CD4-positive, alpha-beta T cell treated with Interleukin-17A for 4 hours (primary cell): ENCODE measurements at regions not wholly inside any gene's neighbourhood (a gene's known extent, or its start where the extent isn't known, plus 50 kb on each side); places are given as distances from the start of the nearest gene placed in this dataset.

ENCODE experiments used
- DNase-seq: peaks from one replicate; pipeline ENCODE4 v3.0.0-alpha.2; 2020; ENCODE audit warnings: mixed read lengths

GRCh38 chr20:23203310-23203709 lies 117.2 kb upstream of the CD93 start:
- DNase-seq, result no peak

DNA sequence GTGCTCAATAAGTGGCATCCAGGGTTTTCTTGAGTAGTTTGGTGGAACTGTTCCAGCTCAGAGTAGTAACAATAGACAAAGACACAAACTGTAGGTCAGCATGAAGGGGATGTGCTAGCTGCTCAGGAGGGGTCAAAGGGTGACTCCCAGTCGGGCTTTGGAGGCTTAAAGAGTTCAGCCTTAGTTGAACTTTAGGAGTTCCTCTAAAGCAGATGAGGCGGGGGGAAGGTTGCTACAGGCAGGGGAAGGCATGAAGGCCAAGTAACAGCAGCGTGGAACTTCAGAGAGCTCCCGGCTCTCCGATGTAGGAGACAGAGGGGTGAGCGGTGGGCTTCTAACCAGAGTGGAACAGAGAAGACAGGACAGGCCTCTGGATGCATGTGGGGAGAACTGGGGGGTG lies 115.5 kb upstream of the CD93 start:
- DNase-seq, result no peak

GRCh38 chr20:23200914-23201313 lies 114.8 kb upstream of the CD93 start:
- no peak for DNase-seq

GRCh38 chr20:23200413-23200812 lies 114.3 kb upstream of the CD93 start:
- no peak for DNase-seq

- DNase-seq, result no peak
Observed at GRCh38 chr20:23199356-23199755, 113.2 kb upstream of the CD93 start.

DNA sequence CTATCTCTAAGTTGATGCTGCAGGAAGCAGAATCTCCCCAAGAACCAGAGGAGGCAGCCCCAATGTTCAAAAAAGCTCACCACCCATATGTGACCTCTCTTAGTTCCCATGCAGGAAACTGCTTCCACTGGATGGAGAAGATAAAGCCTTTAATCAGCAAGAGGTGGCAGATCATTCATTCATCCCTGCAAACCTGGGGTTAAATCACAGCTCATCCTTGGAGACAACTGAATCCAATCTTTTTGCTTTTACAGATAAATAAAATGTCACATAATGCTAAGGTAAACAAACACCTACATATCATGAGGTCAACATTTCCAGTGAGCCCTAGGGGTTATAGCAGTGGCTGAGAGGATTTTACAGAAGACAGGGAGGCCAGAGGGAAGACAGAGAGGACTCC lies 112.7 kb upstream of the CD93 start:
- no peak for DNase-seq

GRCh38 chr20:23197836-23198235 lies 111.7 kb upstream of the CD93 start:
- no peak for DNase-seq

- DNase-seq, result no peak
Observed at GRCh38 chr20:23195636-23196035, 109.5 kb upstream of the CD93 start.

DNA sequence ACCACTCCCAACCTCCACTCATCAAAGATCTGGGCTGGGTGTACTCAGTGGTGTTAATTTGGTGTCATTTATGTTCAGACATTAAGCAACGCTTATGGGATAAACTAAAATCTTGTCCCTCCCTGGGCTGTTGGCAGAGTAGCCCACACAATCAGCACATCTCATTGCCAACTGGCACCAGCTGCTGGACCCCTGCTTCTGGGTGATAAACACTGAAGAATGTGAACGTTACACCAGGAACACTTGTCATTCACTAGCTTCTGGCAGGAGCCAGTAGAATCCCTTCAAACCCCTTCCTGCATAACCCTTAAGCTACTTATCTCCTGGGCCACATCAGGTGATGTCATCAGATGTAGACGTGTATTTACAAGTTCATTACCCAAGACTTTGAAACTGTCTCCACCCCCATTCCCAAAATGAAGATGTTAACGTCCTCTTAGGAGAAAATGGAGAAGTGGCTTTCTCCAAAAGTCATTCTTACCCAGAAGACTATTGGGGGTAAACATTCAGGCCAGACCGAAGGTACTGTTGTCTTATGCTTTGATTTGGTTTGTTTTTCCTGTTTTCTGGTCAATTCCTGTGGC lies 107.8 kb upstream of the CD93 start:
- DNase-seq, result no peak

DNA sequence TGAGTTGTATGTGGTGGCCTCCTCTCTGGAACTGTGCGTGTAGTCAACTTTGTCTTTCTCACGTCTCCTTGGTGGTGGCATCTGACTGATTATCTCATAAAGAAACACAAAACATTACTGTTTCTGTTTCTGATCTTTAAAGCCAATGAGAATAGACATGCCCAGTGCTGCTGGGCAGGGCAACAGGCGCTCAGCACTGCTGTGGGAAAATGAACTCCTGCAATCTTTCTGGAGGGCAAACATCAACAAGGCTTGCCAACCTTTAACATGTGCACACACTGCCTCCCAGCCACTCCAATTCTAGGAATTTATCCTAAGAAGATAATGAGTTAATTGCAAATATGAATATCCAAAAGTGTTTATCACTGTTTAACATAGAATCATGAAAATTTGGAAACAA lies 106.3 kb upstream of the CD93 start:
- DNase-seq, result no peak

DNA sequence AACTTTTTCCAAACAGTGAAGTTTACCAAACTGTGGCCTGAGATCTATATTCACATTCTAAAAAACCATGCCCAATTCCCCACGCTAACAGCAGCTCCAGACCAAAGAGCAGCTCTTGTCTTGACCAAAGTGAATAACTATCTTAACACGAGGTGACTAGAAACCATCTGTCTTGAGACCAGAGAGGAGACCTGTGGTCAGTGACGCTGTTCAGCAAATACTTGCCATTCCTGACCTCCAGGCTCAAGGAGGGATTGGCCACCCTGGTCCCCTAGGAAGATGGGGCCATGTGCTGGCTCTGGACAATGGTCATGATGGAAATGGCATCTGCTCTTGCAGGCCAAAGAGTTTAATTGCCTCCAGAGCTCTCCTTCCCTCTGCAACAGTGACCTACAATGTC lies 104.4 kb upstream of the CD93 start:
- no peak for DNase-seq

DNA sequence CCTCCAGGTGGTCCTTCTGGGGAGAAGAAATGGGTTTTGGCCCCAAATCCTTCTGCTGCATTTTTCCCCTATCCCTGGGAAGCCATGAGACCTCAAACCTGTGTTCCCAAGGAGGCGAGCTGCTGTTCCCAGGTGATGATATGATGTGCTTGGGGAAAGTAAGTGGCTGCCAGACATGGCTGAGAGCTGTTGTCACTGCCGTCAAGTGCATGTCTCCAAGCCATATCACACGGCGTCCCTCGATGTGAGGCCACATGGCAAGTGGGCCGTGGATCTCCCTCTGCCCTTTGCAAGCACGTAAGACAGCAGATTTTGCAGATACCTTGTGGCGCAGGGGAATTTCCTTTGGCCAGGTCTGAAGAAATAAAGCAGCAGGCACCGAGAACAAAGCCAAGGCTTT lies 103.7 kb upstream of the CD93 start:
- no peak for DNase-seq

DNA sequence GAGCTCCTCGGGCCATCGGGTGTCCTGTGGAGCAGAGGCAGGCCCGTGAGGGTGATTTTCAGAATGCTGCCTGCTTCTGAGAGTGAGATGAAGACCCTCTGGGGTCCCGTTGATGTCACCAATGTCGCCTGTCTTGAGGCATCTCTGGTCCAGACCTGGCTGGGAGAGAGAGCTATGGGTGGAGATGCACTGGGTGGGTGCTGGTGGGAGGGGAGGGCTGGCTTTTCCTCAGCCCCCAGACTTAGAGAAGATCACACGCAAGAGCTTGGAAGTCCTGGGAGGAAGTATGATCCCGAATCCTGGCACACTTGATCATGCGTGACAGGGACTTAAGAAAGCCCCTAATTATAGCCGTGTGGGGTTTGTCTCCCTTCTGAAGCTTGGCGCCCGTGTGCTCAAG lies 103.2 kb upstream of the CD93 start:
- DNase-seq, result no peak

GRCh38 chr20:23188377-23189169 lies 102.4 kb upstream of the CD93 start:
- DNase-seq, result no peak

DNA sequence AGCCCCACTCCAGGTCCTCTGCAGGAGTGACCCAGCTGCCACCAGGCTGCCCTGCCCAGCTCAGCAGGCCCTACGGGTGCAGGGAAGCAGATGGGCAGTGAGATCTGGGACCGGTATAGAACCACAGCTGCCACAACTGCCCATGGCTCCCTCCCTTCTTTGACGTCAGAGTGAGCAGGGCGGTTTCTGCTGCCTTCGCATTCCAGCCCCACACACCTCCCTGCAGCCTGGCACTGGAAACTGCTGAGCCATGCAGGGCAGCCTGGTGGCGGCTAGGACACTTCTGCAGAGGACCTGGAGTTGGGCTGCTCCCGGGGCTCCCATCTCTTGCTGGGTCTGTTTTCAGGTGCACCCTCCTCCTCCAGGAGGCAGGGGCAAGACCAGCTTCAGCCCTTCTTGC lies 101.6 kb upstream of the CD93 start:
- DNase-seq, result no peak

GRCh38 chr20:23186808-23187207 lies 100.7 kb upstream of the CD93 start:
- DNase-seq, result no peak

GRCh38 chr20:23180451-23180921 lies 94.4 kb upstream of the CD93 start:
- DNase-seq, result no peak

DNA sequence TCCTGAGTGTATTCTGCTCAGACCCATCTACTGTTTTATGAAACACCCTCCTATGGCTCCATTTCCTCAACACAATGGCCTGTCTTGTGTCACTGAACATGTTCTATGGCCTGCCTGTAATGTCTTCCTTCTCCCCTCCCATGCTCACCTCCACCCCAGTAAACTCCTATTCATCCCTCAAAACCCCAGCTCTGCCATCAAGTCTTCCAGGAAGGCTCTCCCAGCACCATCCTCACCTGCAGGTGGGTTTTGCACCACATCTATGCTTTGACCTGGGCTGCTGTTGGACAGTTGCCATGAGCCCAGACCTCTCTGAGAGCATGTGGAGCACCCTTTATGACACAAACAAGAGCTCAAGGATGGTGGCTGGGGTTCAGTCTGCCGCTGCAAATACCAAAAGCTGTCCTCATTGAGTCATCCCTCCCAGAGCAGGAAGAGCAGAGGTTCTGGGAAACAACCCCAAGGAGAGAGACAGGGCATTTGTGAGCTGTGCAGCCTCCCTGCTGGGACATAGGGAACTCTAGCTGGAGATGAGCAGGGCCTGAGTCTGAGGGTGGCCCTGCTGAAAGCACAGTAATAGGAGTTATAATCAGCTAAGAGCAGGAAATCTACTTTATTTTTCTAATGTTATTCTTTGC lies 93.8 kb upstream of the CD93 start:
- DNase-seq, result no peak

DNA sequence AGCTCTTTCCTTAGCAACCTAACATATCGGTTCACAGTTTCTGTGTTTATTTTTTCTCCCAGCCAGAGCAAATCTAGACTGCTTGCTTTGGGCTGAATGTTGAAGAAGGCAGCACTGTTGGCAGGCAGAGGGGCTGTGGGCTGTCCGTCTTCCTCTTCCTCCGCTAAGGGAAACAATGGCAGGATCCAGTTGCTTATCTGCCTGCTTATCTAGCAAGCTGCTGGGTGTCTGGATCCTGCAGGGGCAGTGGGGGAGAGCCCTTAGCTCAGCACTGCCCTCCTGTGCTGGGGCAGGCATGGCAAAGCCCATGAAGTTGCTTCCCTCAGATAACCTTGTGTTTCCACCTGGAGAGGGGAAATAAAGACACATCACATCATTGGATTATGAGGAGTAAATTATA lies 92.7 kb upstream of the CD93 start:
- no peak for DNase-seq

- DNase-seq, result no peak
Observed at GRCh38 chr20:23174821-23175220, 88.7 kb upstream of the CD93 start.

DNA sequence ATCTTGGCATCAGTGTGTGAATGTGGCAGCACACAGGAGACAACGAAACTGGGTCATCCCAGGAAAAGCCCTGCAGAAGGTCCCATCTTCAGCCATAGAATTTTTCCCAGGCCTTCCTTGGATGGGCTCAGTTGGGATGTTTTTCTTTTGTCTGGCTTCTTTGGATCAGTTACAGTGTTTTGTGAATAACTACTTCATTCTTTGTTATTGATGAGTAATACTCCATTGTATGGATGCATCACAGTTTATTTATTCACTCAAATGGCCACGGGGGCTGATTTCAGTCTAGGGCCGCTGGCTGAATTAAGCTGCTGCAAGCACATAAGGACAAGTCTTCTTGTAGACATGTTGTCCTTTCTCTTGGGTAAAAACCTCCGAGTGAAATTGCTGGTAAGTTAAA lies 81.3 kb upstream of the CD93 start:
- DNase-seq, result no peak

GRCh38 chr20:23166563-23166962 lies 80.4 kb upstream of the CD93 start:
- no peak for DNase-seq

- DNase-seq, result no peak
Observed at GRCh38 chr20:23165964-23166363, 79.8 kb upstream of the CD93 start.

GRCh38 chr20:23165307-23165750 lies 79.2 kb upstream of the CD93 start:
- no peak for DNase-seq
